ENCODE measurements at regions not wholly inside any gene's neighbourhood (a gene's known extent, or its start where the extent isn't known, plus 50 kb on each side); places are given as distances from the start of the nearest gene placed in this dataset.

- TF ChIP-seq, protein P1, sequence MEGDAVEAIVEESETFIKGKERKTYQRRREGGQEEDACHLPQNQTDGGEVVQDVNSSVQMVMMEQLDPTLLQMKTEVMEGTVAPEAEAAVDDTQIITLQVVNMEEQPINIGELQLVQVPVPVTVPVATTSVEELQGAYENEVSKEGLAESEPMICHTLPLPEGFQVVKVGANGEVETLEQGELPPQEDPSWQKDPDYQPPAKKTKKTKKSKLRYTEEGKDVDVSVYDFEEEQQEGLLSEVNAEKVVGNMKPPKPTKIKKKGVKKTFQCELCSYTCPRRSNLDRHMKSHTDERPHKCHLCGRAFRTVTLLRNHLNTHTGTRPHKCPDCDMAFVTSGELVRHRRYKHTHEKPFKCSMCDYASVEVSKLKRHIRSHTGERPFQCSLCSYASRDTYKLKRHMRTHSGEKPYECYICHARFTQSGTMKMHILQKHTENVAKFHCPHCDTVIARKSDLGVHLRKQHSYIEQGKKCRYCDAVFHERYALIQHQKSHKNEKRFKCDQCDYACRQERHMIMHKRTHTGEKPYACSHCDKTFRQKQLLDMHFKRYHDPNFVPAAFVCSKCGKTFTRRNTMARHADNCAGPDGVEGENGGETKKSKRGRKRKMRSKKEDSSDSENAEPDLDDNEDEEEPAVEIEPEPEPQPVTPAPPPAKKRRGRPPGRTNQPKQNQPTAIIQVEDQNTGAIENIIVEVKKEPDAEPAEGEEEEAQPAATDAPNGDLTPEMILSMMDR (IDR thresholded peaks at IDR 0.05) = no peak
- TF ChIP-seq POLR2A (IDR thresholded peaks at IDR 0.05) = no peak
These were observed 467.1 kb upstream of the ST8SIA4 start for GRCh38 chr5:101370181-101370580.

Data from uterus (tissue), 2 donors.